HEK293T (cell line): ENCODE measurements at regions not wholly inside any gene's neighbourhood (a gene's known extent, or its start where the extent isn't known, plus 50 kb on each side); places are given as distances from the start of the nearest gene placed in this dataset.

Experiments
- CTCF ChIA-PET: fragments of 350-600 bp; formaldehyde crosslinking; extraction: SDS; loops from one replicate; lab custom pipeline; 2021; ENCODE audit warnings: antibody characterized with exemption, inconsistent platforms; lab: Yijun Ruan, JAX
- POLR2A ChIA-PET: fragments of 350-600 bp; formaldehyde crosslinking; extraction: SDS; loops from one replicate; lab custom pipeline; 2020; ENCODE audit warnings: antibody characterized with exemption, inconsistent platforms; lab: Yijun Ruan, JAX
- DNase-seq: peaks from one replicate; pipeline ENCODE4 v3.0.0; 2012; ENCODE audit warnings: mixed read lengths; ENCODE audit errors: extremely low spot score
- ARNT ChIP-seq: fragments of 450-650 bp; IDR thresholded peaks from 2 replicates; pipeline ENCODE4 v1.6.1; 2017; ENCODE audit warnings: mild to moderate bottlenecking
- ELF4 ChIP-seq: fragments of 450-650 bp; IDR thresholded peaks from 2 replicates; pipeline ENCODE4 v1.6.1; 2017; ENCODE audit warnings: antibody characterized with exemption
- FOXM1 ChIP-seq: fragments of 450-650 bp; IDR thresholded peaks from 2 replicates; pipeline ENCODE4 v1.6.1; 2017; ENCODE audit warnings: mild to moderate bottlenecking, borderline replicate concordance
- L3MBTL2 ChIP-seq: fragments of 450-650 bp; conservative IDR thresholded peaks from 2 replicates; pipeline ENCODE4 v1.6.1; 2016; ENCODE audit warnings: mild to moderate bottlenecking
- TARDBP ChIP-seq: fragments of 450-650 bp; IDR thresholded peaks from 2 replicates; pipeline ENCODE4 v1.6.1; 2016
- TF ChIP-seq, protein P1 (sequence below): fragments of 450-650 bp; IDR thresholded peaks from 2 replicates; pipeline ENCODE4 v1.6.1; 2016

DNA sequence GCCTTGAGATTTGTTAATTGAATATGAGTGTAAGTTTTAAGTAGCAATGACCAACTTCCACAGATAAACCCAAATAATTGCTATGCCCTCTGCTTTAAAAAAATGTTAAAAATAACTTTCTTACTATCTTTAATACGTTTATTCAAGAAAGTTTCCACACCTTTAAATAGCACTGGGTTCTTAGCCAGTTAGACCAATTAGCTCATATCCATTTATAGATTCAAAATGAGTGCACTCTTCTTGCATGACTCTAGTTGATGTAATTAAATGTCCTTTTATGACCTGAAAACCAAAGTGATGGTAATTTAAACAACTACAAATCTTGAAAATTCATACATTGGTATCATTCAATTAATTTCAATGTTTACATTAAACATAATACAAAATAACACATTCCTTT is 50.8 kb upstream of the CACNA2D1 start:
- POLR2A ChIA-PET: no interaction called here
- no peak for DNase-seq
- TF ChIP-seq, protein P1, sequence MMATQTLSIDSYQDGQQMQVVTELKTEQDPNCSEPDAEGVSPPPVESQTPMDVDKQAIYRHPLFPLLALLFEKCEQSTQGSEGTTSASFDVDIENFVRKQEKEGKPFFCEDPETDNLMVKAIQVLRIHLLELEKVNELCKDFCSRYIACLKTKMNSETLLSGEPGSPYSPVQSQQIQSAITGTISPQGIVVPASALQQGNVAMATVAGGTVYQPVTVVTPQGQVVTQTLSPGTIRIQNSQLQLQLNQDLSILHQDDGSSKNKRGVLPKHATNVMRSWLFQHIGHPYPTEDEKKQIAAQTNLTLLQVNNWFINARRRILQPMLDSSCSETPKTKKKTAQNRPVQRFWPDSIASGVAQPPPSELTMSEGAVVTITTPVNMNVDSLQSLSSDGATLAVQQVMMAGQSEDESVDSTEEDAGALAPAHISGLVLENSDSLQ: no peak
- TF ChIP-seq FOXM1: no peak
- TF ChIP-seq TARDBP: no peak
- no peak for TF ChIP-seq ARNT
- no peak for TF ChIP-seq L3MBTL2
- TF ChIP-seq ELF4: no peak
- CTCF ChIA-PET: no interaction called here
